Heart right ventricle (tissue), 16 donors: ENCODE measurements at regions not wholly inside any gene's neighbourhood (a gene's known extent, or its start where the extent isn't known, plus 50 kb on each side); places are given as distances from the start of the nearest gene placed in this dataset.

Experiments used
- ATAC-seq, 8 donors: fragments of 200-7000 bp; cut with Tn5 transposase; one replicate each; pipeline ENCODE4 v1.9.1; 2020; ENCODE audit warnings: mild to moderate bottlenecking in 8 of 8, moderate library complexity in 8 of 8, moderate number of reproducible peaks in 1 of 8
- DNase-seq, 2 donors: peaks; one replicate each; pipeline ENCODE4 v3.0.0-alpha.2; 2020
- H3K27ac ChIP-seq, 10 donors: fragments of 200-600 bp; sonication (generic) in 2 of 10; one replicate each; pipeline versions ENCODE4 v1.5.0 to v1.8.0; 2020 to 2022; ENCODE audit warnings: mild to moderate bottlenecking in 3 of 10
- H3K27me3 ChIP-seq, 7 donors: fragments of 200-600 bp; one replicate each; pipeline ENCODE4 v1.8.0; 2021 to 2022; ENCODE audit warnings: mild to moderate bottlenecking in 2 of 7
- H3K36me3 ChIP-seq, 9 donors: fragments of 200-600 bp; sonication (generic) in 1 of 9; one replicate each; pipeline versions ENCODE4 v1.5.0 to v1.8.0; 2020 to 2022; ENCODE audit warnings: mild to moderate bottlenecking in 2 of 9
- H3K4me1 ChIP-seq, 9 donors: fragments of 200-600 bp; sonication (generic) in 1 of 9; one replicate each; pipeline versions ENCODE4 v1.5.0 to v1.8.0; 2020 to 2022; ENCODE audit warnings: mild to moderate bottlenecking in 4 of 9
- H3K4me3 ChIP-seq, 10 donors: fragments of 200-600 bp; sonication (generic) in 2 of 10; one replicate each; pipeline versions ENCODE4 v1.5.0 to v1.8.0; 2020 to 2022; ENCODE audit warnings: mild to moderate bottlenecking in 7 of 10, moderate library complexity in 2 of 10
- H3K9me3 ChIP-seq, 11 donors: fragments of 200-600 bp in 10 of 11; sonication (generic) in 2 of 11; one replicate each; pipeline versions ENCODE4 v1.5.0 to v1.8.0; 2013 to 2022; ENCODE audit warnings: mild to moderate bottlenecking in 2 of 11, control low read depth in 1 of 11, moderate library complexity in 1 of 11
- CTCF ChIP-seq, 9 donors: fragments of 200-600 bp; sonication (generic) in 2 of 9; IDR thresholded peaks; one replicate each; pipeline versions ENCODE4 v1.5.0 to v1.8.0; 2021 to 2022; ENCODE audit warnings: antibody characterized with exemption in 9 of 9, mild to moderate bottlenecking in 5 of 9, moderate library complexity in 1 of 9
- WGBS, 2 donors: extraction: QIAGEN DNeasy Blood & Tissue Kit; methylation state at CpG; one replicate each; pipeline ENCODE4 v1.1.7; 2013; ENCODE audit warnings: inconsistent platforms in 1 of 2; 5-methylcytosine and 5-hydroxymethylcytosine counted together
- intact Hi-C, 10 donors: fragments of 100-400 bp; cut with DNase I; formaldehyde crosslinking; loops; one replicate each; pipeline versions ENCODE4 v1.11.1 to v1.14.2; 2022
- donor health status: Arrhythmogenic right ventricular cardiomyopathy.
- donor health status: ischemic (EF 13 %, LVEDD 7.1; RV severe dilation, severe dysfunction).
- donor health status: healthy with polysubstance abuse.
- donor health status: DM: no; HTN: yes; CAD: no.
- donor health status: DM: no; HTN: no; CAD: no.
- donor health status: ischemic (EF 25% LVEDD 6.9; RV normal size, moderate dysfunction).
- donor health status: ischemic (EF 25% LVEDD 5.7; RV mildly dilated, moderate dysfunction).
- donor health status: healthy.
- donor health status: DM: yes; HTN: yes; CAD: no.
- donor health status: Ischemic cardiomyopathy.
- donor health status: ischemic (EF 35%, LVEDD 5.7; RV mildly dilated, moderate dysfunction).
- donor health status: nonischemic (EF 11% LVEDD 7.7; RV severe dilation, severe dysfunction).
- donor health status: DM: yes; HTN: yes; CAD: no.
- donor health status: PGD.
- donor health status: ischemic (EF 29% LVEDD 5.4; RV normal size, mild dysfunction).
- donor health status: nonischemic (EF 23%, LVEDD 6.1; RV moderate dilation, normal function).

- H3K27me3 ChIP-seq = peaks cover 0 to under 1% (median 0%) of the 10 kb centered on the region in 7 donors
- no peak for DNase-seq
- ATAC-seq = no peak
- 85 to 95% methylated on average over 1 of the region's 1 CpG for WGBS, 2 donors
- H3K27ac ChIP-seq = no peak overlapping the region
- no peak overlapping the region for H3K4me3 ChIP-seq
- no peaks in the 10 kb centered on the region for H3K4me1 ChIP-seq
- H3K9me3 ChIP-seq = peaks cover 0 to 16% (median 0%) of the 10 kb centered on the region in 11 donors
- TF ChIP-seq CTCF (IDR thresholded peaks at IDR 0.05) = no peak
- intact Hi-C loops = no loop called here
- no peaks in the 10 kb centered on the region for H3K36me3 ChIP-seq
Observed at GRCh38 chr1:99137554-99138206, 126.6 kb upstream of the PLPPR4 start.

- WGBS, 2 donors = 88 to 90% methylated on average over 11 of the region's 11 CpGs
Observed at GRCh38 chr1:99139876-99140275, 124.4 kb upstream of the PLPPR4 start.

GRCh38 chr1:99146129-99146848, 118.0 kb upstream of the PLPPR4 start:
- H3K27ac ChIP-seq = no peak overlapping the region
- no peak for ATAC-seq
- intact Hi-C loops = no loop called here
- peaks cover 0 to 18% (median 0%) of the 10 kb centered on the region in 7 donors for H3K27me3 ChIP-seq
- no peaks in the 10 kb centered on the region for H3K4me1 ChIP-seq
- no peak overlapping the region for H3K4me3 ChIP-seq
- no peaks in the 10 kb centered on the region for H3K9me3 ChIP-seq
- DNase-seq = no peak
- WGBS, 2 donors = 78 to 81% methylated on average over 15 of the region's 15 CpGs
- H3K36me3 ChIP-seq = no peaks in the 10 kb centered on the region
- no peak for TF ChIP-seq CTCF (IDR thresholded peaks at IDR 0.05)

More at GRCh38 chr1:99139876-99140275, 124.4 kb upstream of the PLPPR4 start:
- DNase-seq = no peak
- H3K27ac ChIP-seq = no peak overlapping the region
- no peak for ATAC-seq
- H3K36me3 ChIP-seq = no peaks in the 10 kb centered on the region
- no peak overlapping the region for H3K4me3 ChIP-seq
- H3K4me1 ChIP-seq = no peaks in the 10 kb centered on the region
- peaks cover 0 to 16% (median 0%) of the 10 kb centered on the region in 11 donors for H3K9me3 ChIP-seq
- intact Hi-C loops = no loop called here
- no peak for TF ChIP-seq CTCF (IDR thresholded peaks at IDR 0.05)
- H3K27me3 ChIP-seq = no peaks in the 10 kb centered on the region

GRCh38 chr1:99149952-99150351, 114.3 kb upstream of the PLPPR4 start:
- WGBS, 2 donors = 61 to 69% methylated on average over 3 of the region's 3 CpGs
- no peaks in the 10 kb centered on the region for H3K9me3 ChIP-seq
- H3K4me3 ChIP-seq = no peak overlapping the region
- H3K27me3 ChIP-seq = peaks cover 0 to 18% (median 0%) of the 10 kb centered on the region in 7 donors
- no peaks in the 10 kb centered on the region for H3K4me1 ChIP-seq
- no peak for DNase-seq
- ATAC-seq = no peak
- no peak for TF ChIP-seq CTCF (IDR thresholded peaks at IDR 0.05)
- intact Hi-C loops = no loop called here
- no peaks in the 10 kb centered on the region for H3K36me3 ChIP-seq
- no peak overlapping the region for H3K27ac ChIP-seq
